H9 (cell line): ENCODE measurements at regions not wholly inside any gene's neighbourhood (a gene's known extent, or its start where the extent isn't known, plus 50 kb on each side); places are given as distances from the start of the nearest gene placed in this dataset.

Experiments used
- DNase-seq: peaks from one replicate; pipeline ENCODE4 v3.0.0-alpha.2; 2017
- H2AFZ ChIP-seq: one replicate; pipeline ENCODE4 v1.6.1; 2013; ENCODE audit warnings: mild to moderate bottlenecking, low read length, control low read depth, moderate library complexity
- H2AK5ac ChIP-seq: 2 replicates; pipeline ENCODE4 v1.6.1; 2013; ENCODE audit warnings: low read length, control low read depth, mixed read lengths; ENCODE audit not compliant: insufficient read length
- H2BK120ac ChIP-seq: one replicate; pipeline ENCODE4 v1.6.1; 2013; ENCODE audit warnings: low read depth, mild to moderate bottlenecking, low read length, control low read depth, inconsistent platforms; ENCODE audit not compliant: poor library complexity, severe bottlenecking
- H2BK12ac ChIP-seq: 2 replicates; pipeline ENCODE4 v1.6.1; 2013; ENCODE audit warnings: low read length, control low read depth, mixed read lengths, low read depth; ENCODE audit not compliant: insufficient read length
- H2BK15ac ChIP-seq: 2 replicates; pipeline ENCODE4 v1.6.1; 2013; ENCODE audit warnings: low read depth, low read length, control low read depth
- H2BK20ac ChIP-seq: one replicate; pipeline ENCODE4 v1.6.1; 2013; ENCODE audit warnings: low read depth, mild to moderate bottlenecking, low read length, control low read depth, inconsistent platforms; ENCODE audit not compliant: poor library complexity, severe bottlenecking
- H2BK5ac ChIP-seq: 2 replicates; pipeline ENCODE4 v1.6.1; 2013; ENCODE audit warnings: low read length, control low read depth, mixed read lengths; ENCODE audit not compliant: insufficient read length
- H3K14ac ChIP-seq: 2 replicates; pipeline ENCODE4 v1.6.1; 2013; ENCODE audit warnings: low read length, control low read depth; ENCODE audit not compliant: insufficient read depth
- H3K18ac ChIP-seq: 2 replicates; pipeline ENCODE4 v1.6.1; 2013; ENCODE audit warnings: low read depth, mild to moderate bottlenecking, mixed read lengths, low read length, control low read depth; ENCODE audit not compliant: insufficient read length
- H3K23ac ChIP-seq: 2 replicates; pipeline ENCODE4 v1.6.1; 2013; ENCODE audit warnings: low read length, control low read depth, mixed read lengths, low read depth; ENCODE audit not compliant: insufficient read length
- H3K23me2 ChIP-seq: 2 replicates; pipeline ENCODE4 v1.6.1; 2013; ENCODE audit warnings: low read depth, mild to moderate bottlenecking, mixed read lengths, low read length, control low read depth; ENCODE audit not compliant: insufficient read length, poor library complexity, severe bottlenecking
- H3K27ac ChIP-seq: 2 replicates; pipeline ENCODE4 v1.5.1; 2013; ENCODE audit warnings: low read length, control low read depth, mixed read lengths, low read depth; ENCODE audit not compliant: insufficient read length
- H3K27me3 ChIP-seq: 2 replicates; pipeline ENCODE4 v1.6.1; 2013; ENCODE audit warnings: low read length, control low read depth, inconsistent platforms; ENCODE audit not compliant: insufficient read depth
- H3K4ac ChIP-seq: 2 replicates; pipeline ENCODE4 v1.6.1; 2013; ENCODE audit warnings: low read depth, mild to moderate bottlenecking, control low read depth, inconsistent platforms, low read length, moderate library complexity
- H3K4me1 ChIP-seq: 2 replicates; pipeline ENCODE4 v1.6.1; 2013; ENCODE audit warnings: low read length, control low read depth, inconsistent platforms; ENCODE audit not compliant: insufficient read depth
- H3K4me2 ChIP-seq: 2 replicates; pipeline ENCODE4 v1.6.1; 2013; ENCODE audit warnings: low read length, control low read depth, mixed read lengths; ENCODE audit not compliant: insufficient read length, insufficient read depth
- H3K56ac ChIP-seq: 2 replicates; pipeline ENCODE4 v1.6.1; 2013; ENCODE audit warnings: low read depth, mild to moderate bottlenecking, mixed read lengths, low read length, control low read depth; ENCODE audit not compliant: insufficient read length
- H3K79me1 ChIP-seq: 2 replicates; pipeline ENCODE4 v1.6.1; 2013; ENCODE audit warnings: low read depth, mild to moderate bottlenecking, moderate library complexity, low read length, control low read depth, inconsistent platforms; ENCODE audit not compliant: insufficient read depth, poor library complexity, severe bottlenecking
- H3K79me2 ChIP-seq: 2 replicates; pipeline ENCODE4 v1.6.1; 2013; ENCODE audit warnings: low read length, control low read depth, inconsistent platforms; ENCODE audit not compliant: insufficient read depth
- H3K9ac ChIP-seq: 2 replicates; pipeline ENCODE4 v1.6.1; 2013; ENCODE audit warnings: low read length, control low read depth, mixed read lengths; ENCODE audit not compliant: insufficient read length; ENCODE audit errors: extremely low read depth
- H3K9me3 ChIP-seq: one replicate; pipeline ENCODE4 v1.6.1; 2013; ENCODE audit warnings: low read depth, low read length, inconsistent platforms; ENCODE audit not compliant: control insufficient read depth
- H3T11ph ChIP-seq: one replicate; pipeline ENCODE4 v1.6.1; 2013; ENCODE audit warnings: mild to moderate bottlenecking, low read length, control low read depth, inconsistent platforms
- H4K20me1 ChIP-seq: one replicate; pipeline ENCODE4 v1.6.1; 2013; ENCODE audit not compliant: control insufficient read depth, insufficient read length, insufficient read depth
- H4K5ac ChIP-seq: 2 replicates; pipeline ENCODE4 v1.6.1; 2013; ENCODE audit warnings: low read depth, mild to moderate bottlenecking, mixed read lengths, low read length, control low read depth; ENCODE audit not compliant: insufficient read length
- H4K8ac ChIP-seq: replicated peaks from 2 replicates; pipeline ENCODE4 v1.6.1; 2013; ENCODE audit warnings: low read length, control low read depth, mixed read lengths, low read depth; ENCODE audit not compliant: insufficient read length
- H4K91ac ChIP-seq: 2 replicates; pipeline ENCODE4 v1.6.1; 2013; ENCODE audit warnings: low read depth, mild to moderate bottlenecking, moderate library complexity, mixed read lengths, low read length, control low read depth; ENCODE audit not compliant: insufficient read length
- H3K27ac Mint-ChIP-seq, 3 experiments: 2 replicates in 2 of 3; 3 replicates in 1 of 3; pipeline ENCODE4 v1.8.0; 2020 to 2021; ENCODE audit warnings: mixed read lengths in 3 of 3, mild to moderate bottlenecking in 1 of 3, moderate library complexity in 1 of 3
- H3K27me3 Mint-ChIP-seq: 2 replicates; pipeline ENCODE4 v1.8.0; 2021; ENCODE audit warnings: low read depth, mild to moderate bottlenecking, moderate library complexity, mixed read lengths
- H3K36me3 Mint-ChIP-seq, 3 experiments: 2 replicates in 2 of 3; 3 replicates in 1 of 3; pipeline ENCODE4 v1.8.0; 2020 to 2021; ENCODE audit warnings: low read depth in 3 of 3, mixed read lengths in 3 of 3; ENCODE audit not compliant: insufficient read depth in 1 of 3
- H3K4me1 Mint-ChIP-seq, 2 experiments: 2 replicates each; pipeline ENCODE4 v1.8.0; 2020; ENCODE audit warnings: mixed read lengths in 2 of 2
- H3K4me3 Mint-ChIP-seq, 2 experiments: 2 replicates in 1 of 2; 3 replicates in 1 of 2; pipeline ENCODE4 v1.8.0; 2020 to 2021; ENCODE audit warnings: mild to moderate bottlenecking in 2 of 2, mixed read lengths in 2 of 2, moderate library complexity in 1 of 2
- H3K9me3 Mint-ChIP-seq, 2 experiments: 2 replicates in 1 of 2; 3 replicates in 1 of 2; pipeline ENCODE4 v1.8.0; 2020; ENCODE audit warnings: mild to moderate bottlenecking in 2 of 2, mixed read lengths in 2 of 2, moderate library complexity in 1 of 2
- WGBS: extraction: QIAGEN DNeasy Blood & Tissue Kit; methylation state at CpG from one replicate; pipeline ENCODE4 v1.1.7; 2013; ENCODE audit warnings: missing lambda C conversion rate, low lambda C conversion rate, mixed read lengths; ENCODE audit not compliant: insufficient read length; ENCODE audit errors: extremely low coverage; 5-methylcytosine and 5-hydroxymethylcytosine counted together
- TF ChIP-seq, protein P1 (sequence below): fragments of 200-600 bp; sonication (generic); conservative IDR thresholded peaks from 3 replicates; pipeline ENCODE4 v1.8.0; 2021; ENCODE audit warnings: antibody characterized with exemption, mild to moderate bottlenecking

GRCh38 chr16:77610496-77610895 lies 111.8 kb upstream of the NUDT7 start:
- H3K9ac ChIP-seq: no peak overlapping the region
- H3K27me3 ChIP-seq: no peaks in the 10 kb centered on the region
- H3K4me1 ChIP-seq: no peaks in the 10 kb centered on the region
- H2BK12ac ChIP-seq: no peak overlapping the region
- H3K79me1 ChIP-seq: no peaks in the 10 kb centered on the region
- H2AFZ ChIP-seq: no peak overlapping the region
- no peak overlapping the region for H2AK5ac ChIP-seq
- H3K4me1 Mint-ChIP-seq: no peaks in the 10 kb centered on the region
- H4K20me1 ChIP-seq: no peaks in the 10 kb centered on the region
- H4K8ac ChIP-seq: no peak overlapping the region
- no peak overlapping the region for H3K14ac ChIP-seq
- H3K23ac ChIP-seq: no peak overlapping the region
- H3K4me2 ChIP-seq: no peak overlapping the region
- H3K18ac ChIP-seq: no peak overlapping the region
- DNase-seq: no peak
- H2BK5ac ChIP-seq: no peak overlapping the region
- H3K27ac ChIP-seq: no peak overlapping the region
- H3K27me3 Mint-ChIP-seq: no peaks in the 10 kb centered on the region
- no CpG with 5 or more reads among the region's 6 CpGs for WGBS
- H3T11ph ChIP-seq: no peak overlapping the region
- no peak overlapping the region for H2BK20ac ChIP-seq
- H3K79me2 ChIP-seq: no peaks in the 10 kb centered on the region
- H3K4me3 Mint-ChIP-seq: no peak overlapping the region
- TF ChIP-seq, protein P1, sequence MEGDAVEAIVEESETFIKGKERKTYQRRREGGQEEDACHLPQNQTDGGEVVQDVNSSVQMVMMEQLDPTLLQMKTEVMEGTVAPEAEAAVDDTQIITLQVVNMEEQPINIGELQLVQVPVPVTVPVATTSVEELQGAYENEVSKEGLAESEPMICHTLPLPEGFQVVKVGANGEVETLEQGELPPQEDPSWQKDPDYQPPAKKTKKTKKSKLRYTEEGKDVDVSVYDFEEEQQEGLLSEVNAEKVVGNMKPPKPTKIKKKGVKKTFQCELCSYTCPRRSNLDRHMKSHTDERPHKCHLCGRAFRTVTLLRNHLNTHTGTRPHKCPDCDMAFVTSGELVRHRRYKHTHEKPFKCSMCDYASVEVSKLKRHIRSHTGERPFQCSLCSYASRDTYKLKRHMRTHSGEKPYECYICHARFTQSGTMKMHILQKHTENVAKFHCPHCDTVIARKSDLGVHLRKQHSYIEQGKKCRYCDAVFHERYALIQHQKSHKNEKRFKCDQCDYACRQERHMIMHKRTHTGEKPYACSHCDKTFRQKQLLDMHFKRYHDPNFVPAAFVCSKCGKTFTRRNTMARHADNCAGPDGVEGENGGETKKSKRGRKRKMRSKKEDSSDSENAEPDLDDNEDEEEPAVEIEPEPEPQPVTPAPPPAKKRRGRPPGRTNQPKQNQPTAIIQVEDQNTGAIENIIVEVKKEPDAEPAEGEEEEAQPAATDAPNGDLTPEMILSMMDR: no peak
- no peak overlapping the region for H4K5ac ChIP-seq
- H3K23me2 ChIP-seq: no peaks in the 10 kb centered on the region
- H3K56ac ChIP-seq: no peak overlapping the region
- no peak overlapping the region for H2BK15ac ChIP-seq
- H3K9me3 Mint-ChIP-seq: no peaks in the 10 kb centered on the region
- H3K9me3 ChIP-seq: no peaks in the 10 kb centered on the region
- H2BK120ac ChIP-seq: no peak overlapping the region
- no peak overlapping the region for H3K4ac ChIP-seq
- no peak overlapping the region for H4K91ac ChIP-seq
- H3K27ac Mint-ChIP-seq: no peak overlapping the region
- no peaks in the 10 kb centered on the region for H3K36me3 Mint-ChIP-seq
